Psoas muscle (tissue), 7 donors: ENCODE measurements at regions not wholly inside any gene's neighbourhood (a gene's known extent, or its start where the extent isn't known, plus 50 kb on each side); places are given as distances from the start of the nearest gene placed in this dataset.

Source experiments
- ATAC-seq, 4 donors: fragments of 200-7000 bp; cut with Tn5 transposase; one replicate each; pipeline ENCODE4 v1.9.1; 2020; ENCODE audit warnings: moderate library complexity in 3 of 4, mild to moderate bottlenecking in 2 of 4
- DNase-seq, 2 donors: peaks; one replicate each; pipeline ENCODE4 v3.0.0-alpha.2; 2020
- H3K27ac ChIP-seq: fragments of 200-600 bp; one replicate; pipeline ENCODE4 v1.8.0; 2022
- H3K27me3 ChIP-seq, 3 donors: fragments of 200-600 bp in 1 of 3; one replicate each; pipeline versions ENCODE4 v1.6.1 to v1.8.0; 2013 to 2022; ENCODE audit warnings: low read length in 2 of 3, mild to moderate bottlenecking in 2 of 3, moderate library complexity in 1 of 3; ENCODE audit not compliant: insufficient read depth in 3 of 3
- H3K36me3 ChIP-seq, 2 donors: fragments of 200-600 bp in 1 of 2; one replicate each; pipeline versions ENCODE4 v1.6.1 to v1.8.0; 2013 to 2022; ENCODE audit warnings: low read depth in 1 of 2, mild to moderate bottlenecking in 1 of 2, moderate library complexity in 1 of 2; ENCODE audit not compliant: insufficient read depth in 1 of 2
- H3K4me1 ChIP-seq: fragments of 200-600 bp; one replicate; pipeline ENCODE4 v1.8.0; 2022
- H3K4me3 ChIP-seq: fragments of 200-600 bp; one replicate; pipeline ENCODE4 v1.8.0; 2022; ENCODE audit warnings: mild to moderate bottlenecking
- H3K9me3 ChIP-seq: fragments of 200-600 bp; one replicate; pipeline ENCODE4 v1.8.0; 2022
- WGBS, 3 donors: extraction: QIAGEN DNeasy Blood & Tissue Kit; methylation state at CpG; one replicate each; pipeline versions ENCODE4 v1.1.6 to v1.1.7; 2013; 5-methylcytosine and 5-hydroxymethylcytosine counted together
- intact Hi-C, 2 donors: fragments of 100-400 bp; cut with DNase I; formaldehyde crosslinking; loops; one replicate each; pipeline versions ENCODE4 v1.11.0 to v1.14.2; 2022
- TF ChIP-seq, protein P1 (sequence below): fragments of 200-600 bp; IDR thresholded peaks from one replicate; pipeline ENCODE4 v1.8.0; 2022; ENCODE audit warnings: antibody characterized with exemption
- donor health status: healthy with polysubstance abuse.
- donor health status: DM: no; HTN: no; CAD: no; lungs with moderate emphysema.
- donor health status: Bipolar disorder and iron deficiency.
- donor health status: healthy.
- donor health status: DM: yes; HTN: yes; CAD: no.
- donor health status: DM: no; HTN: no; CAD: no.
- donor health status: DM: yes; HTN: yes; CAD: no.

- ATAC-seq (no peak), DNase-seq (no peak)
- Histone ChIP-seq H3K27ac (no peak overlapping the region), H3K4me1 (no peaks in the 10 kb centered on the region), H3K36me3 (no peaks in the 10 kb centered on the region), H3K27me3 (no peaks in the 10 kb centered on the region), H3K4me3 (no peak overlapping the region), H3K9me3 (peaks cover 6% of the 10 kb centered on the region)
- TF ChIP-seq, protein P1, sequence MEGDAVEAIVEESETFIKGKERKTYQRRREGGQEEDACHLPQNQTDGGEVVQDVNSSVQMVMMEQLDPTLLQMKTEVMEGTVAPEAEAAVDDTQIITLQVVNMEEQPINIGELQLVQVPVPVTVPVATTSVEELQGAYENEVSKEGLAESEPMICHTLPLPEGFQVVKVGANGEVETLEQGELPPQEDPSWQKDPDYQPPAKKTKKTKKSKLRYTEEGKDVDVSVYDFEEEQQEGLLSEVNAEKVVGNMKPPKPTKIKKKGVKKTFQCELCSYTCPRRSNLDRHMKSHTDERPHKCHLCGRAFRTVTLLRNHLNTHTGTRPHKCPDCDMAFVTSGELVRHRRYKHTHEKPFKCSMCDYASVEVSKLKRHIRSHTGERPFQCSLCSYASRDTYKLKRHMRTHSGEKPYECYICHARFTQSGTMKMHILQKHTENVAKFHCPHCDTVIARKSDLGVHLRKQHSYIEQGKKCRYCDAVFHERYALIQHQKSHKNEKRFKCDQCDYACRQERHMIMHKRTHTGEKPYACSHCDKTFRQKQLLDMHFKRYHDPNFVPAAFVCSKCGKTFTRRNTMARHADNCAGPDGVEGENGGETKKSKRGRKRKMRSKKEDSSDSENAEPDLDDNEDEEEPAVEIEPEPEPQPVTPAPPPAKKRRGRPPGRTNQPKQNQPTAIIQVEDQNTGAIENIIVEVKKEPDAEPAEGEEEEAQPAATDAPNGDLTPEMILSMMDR, result no peak
- 74 to 84% (median 77%) methylated on average over 5 of the region's 5 CpGs for WGBS, 3 donors
- intact Hi-C loops, result no loop called here
Observed at GRCh38 chrX:81996166-81996565, 794.3 kb downstream of the SH3BGRL start.

- intact Hi-C loops, result no loop called here
- TF ChIP-seq, protein P1, result no peak
- no peak overlapping the region for H3K4me3 ChIP-seq
Observed at GRCh38 chrX:82029571-82030218, 827.8 kb downstream of the SH3BGRL start.

DNA sequence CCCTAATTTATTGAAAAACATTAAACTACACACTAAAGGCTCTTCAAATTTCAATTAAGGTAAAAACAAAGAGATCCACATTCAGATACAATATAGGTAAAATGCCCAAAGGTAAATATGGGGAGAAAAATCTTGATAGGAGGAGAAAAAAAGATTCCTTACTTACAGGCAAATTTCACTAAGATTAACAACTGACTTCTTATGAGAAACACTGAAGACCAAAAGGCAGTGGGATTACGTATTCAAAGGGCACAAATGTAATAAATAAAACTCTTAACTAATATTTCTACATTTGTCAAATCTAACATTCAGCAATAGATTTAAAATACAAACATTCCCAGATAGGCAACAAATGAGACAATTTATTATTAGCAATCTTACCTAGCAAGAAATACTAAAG lies 829.3 kb downstream of the SH3BGRL start:
- WGBS, 3 donors, result 43 to 74% (median 63%) methylated on average over 1 of the region's 1 CpG
- no peak for DNase-seq
- TF ChIP-seq, protein P1, result no peak
- intact Hi-C loops, result no loop called here
- Histone ChIP-seq H3K9me3 (no peaks in the 10 kb centered on the region), H3K4me1 (no peaks in the 10 kb centered on the region), H3K36me3 (no peaks in the 10 kb centered on the region), H3K4me3 (no peak overlapping the region), H3K27ac (no peak overlapping the region), H3K27me3 (no peaks in the 10 kb centered on the region)
- no peak for ATAC-seq

More at GRCh38 chrX:82029571-82030218, 827.8 kb downstream of the SH3BGRL start:
- Histone ChIP-seq H3K9me3 (no peaks in the 10 kb centered on the region), H3K27me3 (no peaks in the 10 kb centered on the region), H3K4me1 (no peaks in the 10 kb centered on the region), H3K36me3 (no peaks in the 10 kb centered on the region), H3K27ac (no peak overlapping the region)
- DNase-seq, result no peak
- WGBS, 3 donors, result 70 to 81% (median 73%) methylated on average over 9 to 10 of the region's 10 CpGs
- ATAC-seq, result no peak

DNA sequence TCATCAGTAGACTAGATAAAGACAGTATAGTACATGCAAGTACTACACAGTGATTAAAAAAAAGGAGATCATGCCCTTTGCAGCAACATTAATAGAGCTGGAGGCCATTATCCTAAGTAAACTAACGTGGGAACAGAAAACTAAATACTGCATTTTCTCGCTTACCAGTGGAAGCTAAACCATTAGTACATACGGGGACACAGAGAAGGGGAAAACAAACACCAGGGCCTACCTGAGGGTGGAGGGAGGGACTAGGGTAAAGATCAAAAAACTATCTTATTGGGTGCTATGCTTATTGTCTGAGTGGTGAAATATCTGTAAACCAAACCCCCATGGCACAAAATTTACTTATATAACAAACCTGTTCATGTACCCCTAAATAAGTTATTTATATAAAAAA lies 836.9 kb downstream of the SH3BGRL start:
- Histone ChIP-seq H3K27me3 (no peaks in the 10 kb centered on the region), H3K27ac (no peak overlapping the region), H3K4me1 (no peaks in the 10 kb centered on the region), H3K36me3 (no peaks in the 10 kb centered on the region), H3K9me3 (no peaks in the 10 kb centered on the region), H3K4me3 (no peak overlapping the region)
- 67 to 92% (median 71%) methylated on average over 3 of the region's 3 CpGs for WGBS, 3 donors
- TF ChIP-seq, protein P1, result no peak
- no peak for ATAC-seq
- intact Hi-C loops, result no loop called here
- DNase-seq, result no peak

GRCh38 chrX:82041034-82041433 lies 839.1 kb downstream of the SH3BGRL start:
- ATAC-seq, result no peak
- Histone ChIP-seq H3K27me3 (no peaks in the 10 kb centered on the region), H3K27ac (no peak overlapping the region), H3K36me3 (no peaks in the 10 kb centered on the region), H3K4me1 (no peaks in the 10 kb centered on the region), H3K9me3 (no peaks in the 10 kb centered on the region), H3K4me3 (no peak overlapping the region)
- intact Hi-C loops, result no loop called here
- WGBS, 3 donors, result 74 to 87% (median 84%) methylated on average over 3 of the region's 3 CpGs
- TF ChIP-seq, protein P1, result no peak
- DNase-seq, result no peak
